Middle frontal gyrus (tissue), 1 donor: ENCODE measurements at regions not wholly inside any gene's neighbourhood (a gene's known extent, or its start where the extent isn't known, plus 50 kb on each side); places are given as distances from the start of the nearest gene placed in this dataset.
"Not testable (repeated sequence)": the region's sequence is repeated elsewhere in the genome, so short reads cannot be mapped to it uniquely, and the experiment has no call there.

Experiments
- DNase-seq: peaks from one replicate; pipeline ENCODE4 v3.0.0-alpha.2; 2015; ENCODE audit warnings: low spot score; ENCODE audit errors: extremely low spot score

DNA sequence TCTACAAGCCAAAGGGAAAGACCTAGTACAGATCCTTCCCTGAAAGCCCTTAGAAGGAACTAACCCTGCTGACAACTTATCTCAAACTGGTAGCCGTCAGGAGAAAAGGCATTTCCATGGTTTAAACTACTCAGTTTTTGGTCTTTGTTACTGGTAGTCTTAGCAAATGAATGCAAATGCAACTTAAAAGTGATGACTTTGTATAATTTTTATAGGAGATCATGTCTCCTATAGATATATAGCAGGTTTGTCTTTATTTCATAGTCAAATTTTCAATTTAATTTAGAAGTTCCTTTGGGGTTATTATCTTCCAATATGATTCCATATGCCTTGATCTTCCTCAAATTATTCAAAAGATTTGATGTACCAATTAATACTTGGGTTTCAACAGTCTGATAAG is 1173.0 kb upstream of the CNTN5 start:
- no peak for DNase-seq

DNA sequence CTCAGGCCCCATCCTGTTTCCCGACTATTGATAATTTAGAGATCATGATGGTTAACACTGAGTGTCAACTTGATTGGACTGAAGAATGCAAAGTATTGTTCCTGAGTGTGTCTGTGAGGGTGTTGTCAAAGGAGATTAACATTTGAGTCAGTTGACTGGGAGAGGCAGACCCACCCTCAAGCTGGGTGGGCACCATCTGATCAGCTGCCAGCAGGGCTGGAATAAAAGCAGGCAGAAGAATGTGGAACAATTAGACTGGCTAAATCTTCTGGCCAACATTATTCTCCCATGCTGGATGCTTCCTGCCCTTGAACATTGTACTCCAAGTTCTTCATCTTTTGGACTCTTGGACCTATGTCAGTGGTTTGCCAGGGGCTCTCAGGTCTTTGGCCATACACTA is 1170.0 kb upstream of the CNTN5 start:
- no peak for DNase-seq

DNA sequence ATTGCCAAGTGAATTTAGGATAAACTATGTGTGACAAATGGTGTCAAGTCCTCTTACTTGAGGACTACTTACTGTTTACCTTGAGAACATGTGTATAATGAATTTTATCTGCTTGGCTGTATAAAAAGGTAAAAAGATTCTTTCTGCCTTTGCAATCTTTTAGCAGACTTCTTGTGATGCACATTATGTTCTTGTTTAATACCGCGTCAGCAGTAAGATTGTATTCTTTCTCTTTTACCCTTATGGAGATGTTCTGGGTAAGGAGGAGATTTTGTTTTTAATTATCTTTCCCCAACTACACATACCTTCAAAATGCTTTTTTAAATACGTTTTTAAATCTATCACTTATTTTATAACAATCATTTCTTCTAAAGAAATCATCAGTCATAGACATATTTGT is 1166.4 kb upstream of the CNTN5 start:
- no peak for DNase-seq

GRCh38 chr11:97854877-97855276 is 1165.9 kb upstream of the CNTN5 start:
- DNase-seq, result no peak

DNA sequence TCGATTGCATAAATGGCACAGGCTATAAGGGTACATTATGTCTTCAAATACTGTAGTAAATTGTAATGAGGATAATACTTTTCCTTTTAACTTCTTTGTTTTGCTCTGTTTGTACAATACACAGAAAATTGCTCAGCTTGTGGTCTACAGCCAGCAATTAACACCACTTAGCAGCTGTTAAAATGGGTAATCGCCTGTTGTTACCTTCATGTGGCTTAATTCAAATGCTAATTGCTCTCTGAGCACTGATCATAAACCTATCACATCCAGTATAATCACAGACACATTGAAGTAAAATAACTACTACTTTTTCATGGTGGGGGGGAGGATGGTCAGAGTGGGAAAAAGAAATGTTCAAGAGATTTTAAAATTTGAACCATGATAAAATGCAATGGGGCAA is 1164.1 kb upstream of the CNTN5 start:
- no peak for DNase-seq

- no peak for DNase-seq
Measured at GRCh38 chr11:97860237-97860636, 1160.5 kb upstream of the CNTN5 start.

GRCh38 chr11:97862021-97862420 is 1158.7 kb upstream of the CNTN5 start:
- DNase-seq, result no peak

- DNase-seq, result no peak
Measured at GRCh38 chr11:97865424-97866012, 1155.2 kb upstream of the CNTN5 start.

DNA sequence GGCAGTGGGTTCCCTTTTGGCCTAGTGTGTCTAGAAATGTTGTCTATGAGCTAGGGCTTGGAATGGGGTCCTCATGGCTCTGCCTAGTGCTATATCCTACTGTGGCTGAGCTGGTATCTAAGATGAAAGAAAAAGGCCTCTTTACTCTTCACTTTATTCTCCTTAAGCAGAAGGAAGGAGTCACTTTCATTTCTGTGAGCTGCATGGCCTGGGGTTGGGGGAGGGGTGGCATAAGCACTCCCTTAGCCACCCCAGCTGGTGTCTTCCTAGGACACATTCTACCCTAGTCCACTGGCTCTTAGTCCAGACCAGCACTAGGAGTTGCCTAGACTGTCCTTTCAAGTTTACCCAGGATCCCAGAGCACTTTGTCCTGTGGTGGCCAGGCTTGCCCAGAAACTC is 1148.9 kb upstream of the CNTN5 start:
- DNase-seq, result no peak

DNA sequence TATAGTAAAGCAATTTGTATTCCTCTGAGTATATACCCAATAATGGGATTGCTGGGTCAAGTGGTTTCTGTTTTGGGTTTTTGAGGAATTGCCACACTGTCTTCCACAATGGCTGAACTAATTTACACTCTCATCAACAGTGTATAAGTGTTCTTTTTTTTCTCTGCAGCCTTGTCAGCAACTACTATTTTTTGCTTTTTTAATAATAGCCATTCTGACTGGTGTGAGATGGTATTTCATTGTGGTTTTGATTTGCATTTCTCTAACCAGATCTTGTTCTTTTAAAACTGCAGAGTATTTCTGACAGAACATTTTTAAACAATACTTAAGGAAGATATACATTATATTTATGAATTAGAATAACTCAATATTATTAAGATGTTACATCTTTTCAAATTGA is 1140.5 kb upstream of the CNTN5 start:
- no peak for DNase-seq

- no peak for DNase-seq
Measured at GRCh38 chr11:97883086-97883485, 1137.7 kb upstream of the CNTN5 start.

DNA sequence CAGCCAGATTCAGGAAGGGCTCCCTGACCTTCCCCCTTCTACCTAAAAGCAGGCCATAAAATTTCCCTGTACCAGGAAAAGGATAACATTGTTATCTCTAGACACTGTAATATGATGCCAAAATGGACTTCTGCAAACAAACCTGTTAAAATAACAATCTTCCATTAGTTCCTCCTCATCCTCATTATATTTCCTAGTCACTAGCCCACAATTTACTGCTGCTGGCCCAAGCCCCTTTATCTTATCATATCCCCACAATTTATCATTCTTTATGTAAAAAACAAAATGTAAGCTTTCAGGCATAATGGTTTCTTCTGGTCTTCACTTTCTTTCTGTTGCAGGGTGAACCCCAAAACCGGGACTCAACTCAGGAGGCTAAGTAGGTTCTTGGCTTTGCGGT is 1132.1 kb upstream of the CNTN5 start:
- DNase-seq, result no peak

DNA sequence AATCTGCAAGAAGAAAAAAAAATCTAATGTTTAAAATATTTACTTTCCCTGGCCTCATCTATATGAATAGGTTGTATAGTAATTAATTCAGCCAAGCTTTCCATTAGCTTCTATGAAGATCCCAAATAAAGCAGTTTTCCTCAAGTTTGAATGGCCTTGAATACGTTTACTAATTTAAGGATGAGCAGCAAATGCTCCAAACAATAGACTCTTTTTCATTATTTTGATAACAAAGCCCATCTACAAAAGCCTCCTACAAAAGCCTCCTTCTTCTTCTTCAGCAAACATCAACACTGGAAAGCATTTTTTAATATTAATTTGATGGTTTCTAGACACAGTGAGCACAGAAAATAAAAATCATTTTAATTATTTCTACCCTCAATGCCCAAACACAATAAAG is 1130.3 kb upstream of the CNTN5 start:
- no peak for DNase-seq

- DNase-seq, result no peak
Measured at GRCh38 chr11:97893612-97894011, 1127.1 kb upstream of the CNTN5 start.

- no peak for DNase-seq
Measured at GRCh38 chr11:97894978-97895377, 1125.8 kb upstream of the CNTN5 start.

DNA sequence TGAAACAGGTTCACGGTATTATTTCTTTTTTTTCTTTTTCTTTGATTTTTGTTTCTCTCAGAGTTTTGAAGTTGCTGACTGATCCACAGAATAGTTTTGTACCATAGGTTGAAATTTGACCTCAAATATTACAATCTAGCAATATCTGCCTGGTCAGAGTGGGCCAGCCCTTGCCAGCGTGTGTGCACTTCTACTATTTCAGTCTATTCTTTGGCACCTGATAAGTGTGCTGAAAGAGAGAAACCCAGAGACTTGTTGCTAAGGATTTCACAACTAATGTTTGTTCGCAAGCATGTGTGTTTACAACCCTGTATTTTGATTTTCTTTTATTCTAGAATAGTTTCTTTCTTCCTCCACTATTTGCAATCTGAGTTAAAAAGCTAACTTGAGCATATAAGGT is 1125.2 kb upstream of the CNTN5 start:
- DNase-seq, result no peak

DNA sequence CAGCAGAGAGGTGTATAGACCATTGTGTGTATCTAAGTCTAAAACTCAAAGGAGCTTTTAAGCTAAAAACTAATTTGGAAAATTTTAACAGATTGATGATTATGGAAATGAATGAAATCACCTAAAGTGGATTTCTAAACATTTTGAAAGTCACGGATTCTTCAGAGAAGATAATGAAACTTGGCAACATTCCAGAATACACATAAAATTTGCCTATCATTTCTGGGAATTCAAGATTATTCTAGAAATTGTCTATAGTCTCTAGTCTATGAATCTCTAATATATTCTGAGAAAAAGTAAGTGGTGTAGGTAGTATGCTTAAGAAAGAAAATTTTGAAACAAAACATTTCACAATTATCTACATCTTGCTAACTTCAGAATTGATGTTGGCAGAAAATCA is 1117.9 kb upstream of the CNTN5 start:
- no peak for DNase-seq

- DNase-seq, result no peak
Measured at GRCh38 chr11:97905101-97905500, 1115.6 kb upstream of the CNTN5 start.

DNA sequence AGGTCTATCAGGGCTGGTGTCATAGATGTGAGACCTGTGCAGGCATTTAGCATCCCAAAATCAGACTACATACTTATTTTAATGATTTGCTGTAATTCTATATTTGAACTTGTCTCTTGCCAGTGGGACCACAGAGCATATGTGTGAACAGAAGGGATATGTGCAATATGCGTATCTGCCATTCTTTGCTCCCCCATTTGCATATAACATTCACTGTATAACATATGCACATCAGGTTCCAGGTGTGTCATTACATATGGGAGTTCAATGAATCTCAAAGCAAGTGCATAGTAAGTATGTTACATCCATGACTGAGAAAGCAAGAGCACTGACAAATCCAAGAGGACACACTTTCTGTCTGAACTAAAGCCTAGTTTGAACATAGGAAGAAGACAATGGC is 1115.1 kb upstream of the CNTN5 start:
- DNase-seq, result no peak

DNA sequence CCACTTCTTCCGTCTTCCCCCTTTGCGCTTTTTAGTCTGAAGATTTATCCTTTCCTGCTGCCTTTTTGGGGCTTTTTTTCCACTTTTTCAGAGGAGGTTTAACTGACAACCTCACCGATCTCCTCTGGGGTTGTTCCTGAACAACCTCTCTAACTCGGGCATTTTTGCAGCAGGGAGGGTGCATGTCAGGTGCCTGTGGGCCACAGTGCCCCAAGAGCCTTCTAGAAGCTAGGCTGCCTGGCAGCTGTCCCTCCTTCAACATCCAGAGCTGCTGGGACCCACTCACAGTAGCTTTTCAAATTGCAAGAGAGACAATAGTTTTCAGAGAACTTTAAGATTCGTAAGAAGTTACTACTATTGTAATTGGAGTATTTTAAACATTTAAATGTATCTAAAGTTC is 1112.4 kb upstream of the CNTN5 start:
- no peak for DNase-seq

GRCh38 chr11:97909614-97910399 is 1110.9 kb upstream of the CNTN5 start:
- DNase-seq, result no peak

GRCh38 chr11:97912629-97913028 is 1108.1 kb upstream of the CNTN5 start:
- DNase-seq, result no peak

DNA sequence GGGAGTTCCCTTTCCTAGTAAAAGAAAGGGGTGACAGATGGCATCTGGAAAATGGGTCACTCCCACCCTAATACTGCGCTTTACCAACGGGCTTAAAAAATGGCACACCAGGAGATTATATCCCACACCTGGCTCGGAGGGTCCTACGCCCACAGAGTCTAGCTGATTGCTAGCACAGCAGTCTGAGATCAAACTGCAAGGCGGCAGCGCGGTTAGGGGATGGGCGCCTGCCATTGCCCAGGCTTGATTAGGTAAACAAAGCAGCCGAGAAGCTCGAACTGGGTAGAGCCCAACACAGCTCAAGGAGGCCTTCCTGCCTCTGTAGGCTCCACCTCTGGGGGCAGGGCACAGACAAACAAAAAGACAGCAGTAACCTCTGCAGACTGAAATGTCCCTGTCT is 1097.8 kb upstream of the CNTN5 start:
- not testable (repeated sequence) for DNase-seq
